GM18861 (cell line): ENCODE measurements at regions not wholly inside any gene's neighbourhood (a gene's known extent, or its start where the extent isn't known, plus 50 kb on each side); places are given as distances from the start of the nearest gene placed in this dataset.

Experiments
- ATAC-seq: cut with Tn5 transposase; IDR thresholded peaks from one replicate; pipeline ENCODE4 v1.9.1; 2021; ENCODE audit not compliant: unreplicated experiment

- ATAC-seq = no peak
These were observed 134.3 kb upstream of the HAAO start for GRCh38 chr2:42926434-42927333.

- no peak for ATAC-seq
These were observed 133.5 kb upstream of the HAAO start for GRCh38 chr2:42925742-42926433.

GRCh38 chr2:42924418-42924886 is 132.1 kb upstream of the HAAO start:
- ATAC-seq = no peak

- ATAC-seq = no peak
These were observed 131.4 kb upstream of the HAAO start for GRCh38 chr2:42923580-42924417.

- ATAC-seq = no peak
These were observed 130.6 kb upstream of the HAAO start for GRCh38 chr2:42922790-42923579.

DNA sequence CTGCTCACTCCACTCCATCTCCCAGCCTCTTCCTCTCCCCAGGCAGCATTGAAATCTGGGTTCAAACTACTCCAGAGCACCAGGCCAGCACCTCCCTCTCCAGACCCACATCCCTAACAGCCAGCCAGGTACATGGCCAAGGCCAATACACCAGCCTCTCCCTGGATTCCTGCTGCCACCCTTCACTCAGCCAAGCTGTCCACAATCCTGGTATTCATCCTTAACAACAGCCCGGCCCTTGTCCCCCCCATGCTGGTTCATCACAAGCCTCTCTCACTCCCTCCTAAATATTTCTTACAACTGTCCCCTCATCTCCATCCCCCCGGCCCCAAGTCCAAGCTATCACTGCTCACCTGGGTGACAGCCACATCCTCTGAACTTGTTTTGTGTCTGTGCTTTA is 129.9 kb upstream of the HAAO start:
- no peak for ATAC-seq

DNA sequence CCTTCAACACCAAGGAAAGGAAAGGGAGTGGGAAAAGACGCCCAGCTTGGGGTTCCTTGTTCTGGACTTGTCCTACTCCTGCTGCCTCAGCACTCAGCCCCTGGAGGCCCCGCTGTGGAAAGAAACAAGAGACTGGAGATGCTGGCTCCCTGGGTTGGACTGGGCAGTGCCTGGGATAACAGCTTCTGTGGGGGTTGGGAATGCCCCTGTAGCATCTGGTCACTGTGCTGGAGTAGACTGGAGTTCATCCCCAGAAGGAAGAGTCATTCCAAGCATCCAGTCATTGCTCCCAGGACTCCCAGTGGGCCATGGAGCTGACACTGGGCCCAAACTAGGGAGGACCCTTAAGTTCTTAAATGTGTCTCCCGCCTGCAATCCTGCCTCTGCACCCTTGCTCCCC is 129.3 kb upstream of the HAAO start:
- ATAC-seq = no peak

GRCh38 chr2:42921147-42921520 is 128.8 kb upstream of the HAAO start:
- no peak for ATAC-seq

GRCh38 chr2:42920446-42921146 is 128.2 kb upstream of the HAAO start:
- no peak for ATAC-seq

- no peak for ATAC-seq
These were observed 126.4 kb upstream of the HAAO start for GRCh38 chr2:42918671-42919318.

- ATAC-seq = no peak
These were observed 125.7 kb upstream of the HAAO start for GRCh38 chr2:42918041-42918440.

- peak; percentile 45 for ATAC-seq
These were observed 125.1 kb upstream of the HAAO start for GRCh38 chr2:42917425-42917927.

GRCh38 chr2:42916324-42916723 is 123.9 kb upstream of the HAAO start:
- no peak for ATAC-seq

DNA sequence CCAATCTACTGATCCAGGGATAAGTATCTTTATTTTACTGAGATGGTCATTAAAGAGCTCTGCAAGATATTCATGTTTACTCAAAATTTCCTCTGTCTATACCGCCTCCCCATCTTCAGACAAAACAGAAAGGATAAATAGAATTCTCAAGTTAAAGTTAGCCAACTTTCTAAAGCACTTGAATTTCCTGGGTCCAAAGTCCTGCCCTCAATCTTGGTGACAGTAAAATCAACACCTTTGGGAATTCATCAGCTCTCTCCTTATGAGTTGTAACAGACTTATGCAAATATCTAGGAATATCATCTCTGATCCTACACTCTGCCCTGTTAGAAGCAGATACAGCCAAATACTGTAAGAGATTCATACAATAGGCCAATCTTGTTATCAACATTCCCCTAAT is 122.5 kb upstream of the HAAO start:
- no peak for ATAC-seq

DNA sequence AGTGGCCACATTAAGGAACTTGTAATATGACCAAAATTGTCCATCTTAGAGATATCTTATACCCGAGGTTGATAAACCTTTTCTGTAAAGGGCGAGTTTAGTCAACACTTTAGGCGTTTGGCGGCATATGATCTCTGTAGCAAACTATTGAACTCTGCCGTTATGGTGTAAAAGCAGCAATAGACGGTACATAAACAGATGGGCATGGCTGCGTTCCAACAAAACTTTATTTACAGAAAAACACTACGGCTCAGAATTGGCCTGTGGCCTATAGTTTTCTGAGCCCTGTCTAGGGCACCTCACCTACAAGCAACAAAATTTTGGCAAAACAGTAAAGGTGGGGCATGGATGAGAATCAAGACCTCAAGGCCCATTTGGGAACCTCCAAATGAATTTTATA is 121.9 kb upstream of the HAAO start:
- no peak for ATAC-seq

DNA sequence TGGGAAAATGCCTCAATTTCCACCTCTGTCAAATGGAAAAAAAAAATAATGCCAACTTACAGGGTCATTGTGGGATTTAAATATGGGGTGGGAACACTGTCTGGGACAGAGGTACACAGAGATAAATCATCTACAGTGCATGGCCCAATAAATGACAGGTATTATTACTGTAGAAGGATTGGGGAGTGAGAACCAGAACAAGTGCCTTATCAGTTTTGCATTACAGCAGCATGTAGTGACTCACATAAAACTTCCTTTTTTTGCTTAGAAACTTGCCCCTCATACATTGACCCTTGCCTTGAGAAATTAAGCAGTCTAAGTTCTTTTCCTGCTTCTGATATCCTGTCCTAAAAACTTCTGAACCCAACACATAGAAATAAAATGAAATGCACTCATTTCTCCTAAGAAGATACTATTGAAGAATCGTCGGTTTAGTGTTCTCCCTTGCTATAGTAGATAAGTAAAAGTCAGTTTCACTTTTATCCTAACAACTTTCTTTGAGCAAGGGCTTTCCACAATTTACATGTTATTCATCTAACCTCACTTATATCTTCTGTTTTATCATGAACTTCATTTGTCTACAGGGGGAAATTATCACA is 121.0 kb upstream of the HAAO start:
- no peak for ATAC-seq

DNA sequence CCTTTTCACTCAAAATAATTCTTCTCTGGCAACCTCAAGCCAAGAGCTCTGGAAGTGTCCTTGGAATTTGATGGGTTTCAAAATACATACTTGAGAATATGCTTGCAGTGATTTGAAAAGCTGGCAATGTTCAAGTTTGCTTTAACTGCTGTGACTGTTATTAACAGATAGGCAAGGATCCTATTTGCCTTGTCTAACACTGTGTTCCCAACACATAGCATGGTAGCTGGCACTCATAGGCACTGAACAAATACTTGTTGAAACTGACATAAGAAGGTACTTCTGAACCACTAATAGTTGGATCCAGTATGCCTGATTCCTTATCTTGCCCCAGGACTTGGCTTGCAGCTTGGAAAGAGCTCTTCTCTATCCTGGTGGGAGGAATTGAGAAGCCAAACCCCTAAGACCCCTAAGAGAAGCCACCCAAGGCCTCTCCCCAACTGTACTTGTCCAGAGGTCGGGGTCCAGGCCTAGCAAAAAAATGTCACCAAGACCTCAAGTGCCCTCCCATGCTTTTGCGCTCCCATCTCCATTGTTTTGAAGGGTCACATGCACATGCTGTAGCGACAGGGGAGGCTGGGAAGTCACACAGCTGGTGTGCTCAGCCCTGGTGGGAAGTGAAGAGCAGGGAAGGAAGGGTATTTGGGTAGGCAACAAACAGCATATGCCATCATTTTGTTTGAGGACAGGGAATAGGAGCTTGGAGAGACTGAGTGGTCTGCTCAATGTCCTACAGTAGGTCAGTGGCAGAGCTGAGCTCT is 118.4 kb upstream of the HAAO start:
- ATAC-seq = no peak

DNA sequence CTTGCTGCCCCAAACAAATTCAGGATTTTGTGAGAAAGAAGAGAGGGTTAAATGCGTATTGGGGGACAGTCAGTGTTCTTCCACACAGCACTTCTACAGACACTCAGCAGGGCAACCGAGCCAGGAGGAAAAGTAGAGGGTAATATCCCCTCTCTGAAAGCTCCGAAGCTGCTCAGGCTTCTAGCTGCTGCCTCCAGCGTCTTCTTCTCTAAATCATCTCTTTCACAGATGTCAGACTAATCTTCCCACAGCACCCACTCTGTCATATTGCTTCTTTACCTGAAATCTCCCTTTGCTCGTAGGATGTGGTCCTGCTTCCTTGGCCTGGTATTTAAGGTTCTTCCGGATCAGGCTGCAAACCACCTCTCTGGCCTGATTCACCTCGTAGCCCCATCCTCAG is 117.6 kb upstream of the HAAO start:
- no peak for ATAC-seq
